Hepatic stellate cell (primary cell): ENCODE measurements at regions not wholly inside any gene's neighbourhood (a gene's known extent, or its start where the extent isn't known, plus 50 kb on each side); places are given as distances from the start of the nearest gene placed in this dataset.

Experiments used
- DNase-seq: peaks from one replicate; pipeline ENCODE4 v3.0.0; 2011; ENCODE audit warnings: low spot score

DNA sequence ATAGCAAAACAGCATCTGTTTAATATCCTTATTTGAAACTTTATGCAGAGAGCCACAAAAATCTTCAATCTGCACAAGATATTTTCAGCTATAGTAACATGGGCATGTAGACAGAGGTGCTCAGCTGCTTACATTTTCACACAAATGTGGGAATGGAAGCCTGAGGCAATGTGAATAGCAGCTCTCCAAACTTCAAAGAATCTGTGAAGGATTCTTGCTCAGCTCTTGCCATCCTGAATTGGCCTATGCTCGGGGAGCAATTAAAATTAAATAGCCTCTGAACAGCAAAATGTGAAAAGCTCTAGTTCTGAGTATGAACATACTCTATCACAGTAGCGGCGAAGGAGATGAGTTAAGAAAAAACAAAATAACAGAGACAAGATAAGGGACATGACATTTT is 1523.8 kb downstream of the PCDH7 start:
- DNase-seq: no peak

GRCh38 chr4:32249040-32249439 is 1528.9 kb downstream of the PCDH7 start:
- DNase-seq: no peak

GRCh38 chr4:32251126-32251525 is 1531.0 kb downstream of the PCDH7 start:
- DNase-seq: no peak

DNA sequence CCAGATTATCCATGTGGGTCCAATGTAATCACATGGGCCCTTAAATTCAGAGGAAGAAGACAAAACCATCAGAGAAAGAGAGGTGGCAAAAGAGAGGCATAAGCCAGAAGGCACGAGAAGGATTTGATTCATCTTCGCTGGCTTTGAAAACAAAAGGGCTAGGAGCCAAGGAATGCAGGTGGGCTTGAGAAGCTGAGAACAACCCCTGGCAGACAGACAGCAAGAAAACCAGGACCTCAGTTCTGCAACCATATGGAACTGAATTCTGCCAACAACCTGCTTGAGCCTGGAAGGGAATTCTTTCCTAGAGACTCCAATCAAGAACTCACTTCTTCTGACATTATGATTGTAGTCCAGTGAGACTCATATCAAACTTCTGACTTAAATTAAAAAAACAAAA is 1531.8 kb downstream of the PCDH7 start:
- DNase-seq: no peak

DNA sequence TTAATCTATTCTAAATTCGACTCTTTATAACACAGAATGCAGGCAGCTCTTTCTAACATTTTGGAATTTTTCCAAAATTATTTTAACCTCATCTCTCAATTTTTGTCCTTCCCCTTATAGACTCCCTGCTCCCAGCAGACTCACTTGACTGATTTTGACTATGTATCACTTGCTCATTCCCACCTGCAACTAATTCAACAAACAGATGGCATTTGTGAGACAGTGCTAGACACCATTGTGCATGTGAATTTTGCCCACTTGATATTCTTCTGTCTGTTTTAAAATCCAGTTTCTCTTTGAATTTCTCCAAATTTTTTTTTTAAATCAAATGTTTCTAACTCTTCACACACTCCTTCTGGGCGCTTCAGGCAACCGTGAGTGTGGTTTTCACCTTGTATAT is 1534.0 kb downstream of the PCDH7 start:
- DNase-seq: no peak

DNA sequence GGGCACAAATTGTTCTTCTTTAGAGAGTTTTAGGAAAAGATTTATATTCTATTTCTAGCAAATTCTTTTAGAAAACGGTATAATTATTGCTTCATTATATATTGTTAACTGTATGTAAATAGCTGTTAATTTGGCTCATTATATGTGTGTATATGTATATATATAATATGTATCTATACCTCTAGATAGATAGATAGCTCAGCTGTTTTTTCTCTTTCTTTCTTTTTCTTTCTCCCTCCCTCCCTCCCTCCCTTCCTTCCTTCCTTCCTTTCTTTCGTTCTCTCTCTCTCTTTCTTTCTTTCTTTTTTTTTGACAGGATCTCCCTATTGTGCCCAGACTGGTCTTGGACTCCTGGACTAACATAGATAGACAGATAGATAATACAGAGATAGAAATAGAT is 1538.8 kb downstream of the PCDH7 start:
- no peak for DNase-seq

GRCh38 chr4:32261196-32261595 is 1541.0 kb downstream of the PCDH7 start:
- DNase-seq: no peak

GRCh38 chr4:32268863-32269262 is 1548.7 kb downstream of the PCDH7 start:
- no peak for DNase-seq

DNA sequence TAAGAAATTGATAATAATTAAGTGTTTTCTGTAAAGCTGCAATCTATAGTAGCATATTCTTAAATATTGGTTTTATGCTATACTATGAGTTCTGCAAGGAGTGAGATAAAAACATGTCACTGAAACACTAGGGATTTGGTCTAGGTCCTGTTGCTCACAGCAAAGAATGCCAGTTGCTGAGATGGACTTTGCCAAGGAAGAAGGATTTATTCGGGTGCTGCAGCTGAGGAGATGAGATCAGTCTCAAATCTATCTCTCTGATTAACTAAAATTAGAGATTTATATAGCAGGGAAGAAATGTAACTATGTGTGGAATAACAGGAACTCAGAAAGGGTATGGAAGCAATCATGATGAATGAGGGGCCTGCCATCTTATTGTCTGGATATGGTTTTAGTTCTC is 1569.9 kb downstream of the PCDH7 start:
- no peak for DNase-seq

DNA sequence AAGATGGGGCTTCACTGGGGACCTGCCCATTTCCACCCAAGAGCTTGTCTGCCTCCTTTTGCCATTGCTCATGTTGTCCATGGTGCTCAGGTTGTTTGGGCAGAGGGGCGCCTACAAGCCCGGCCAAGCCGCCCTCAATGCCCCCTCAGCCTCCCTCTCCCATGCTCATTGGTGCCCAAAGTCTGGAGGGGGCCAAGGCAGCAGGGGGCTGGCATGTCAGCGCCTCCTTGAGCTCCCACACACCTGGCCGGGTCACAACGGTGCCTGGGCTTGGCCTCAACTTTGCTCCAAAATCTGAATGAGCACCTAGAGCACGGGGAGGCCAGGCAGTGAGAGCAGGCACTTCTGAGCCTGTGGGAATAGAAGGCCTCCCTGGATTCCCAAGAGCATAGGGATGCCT is 1598.8 kb downstream of the PCDH7 start:
- no peak for DNase-seq

DNA sequence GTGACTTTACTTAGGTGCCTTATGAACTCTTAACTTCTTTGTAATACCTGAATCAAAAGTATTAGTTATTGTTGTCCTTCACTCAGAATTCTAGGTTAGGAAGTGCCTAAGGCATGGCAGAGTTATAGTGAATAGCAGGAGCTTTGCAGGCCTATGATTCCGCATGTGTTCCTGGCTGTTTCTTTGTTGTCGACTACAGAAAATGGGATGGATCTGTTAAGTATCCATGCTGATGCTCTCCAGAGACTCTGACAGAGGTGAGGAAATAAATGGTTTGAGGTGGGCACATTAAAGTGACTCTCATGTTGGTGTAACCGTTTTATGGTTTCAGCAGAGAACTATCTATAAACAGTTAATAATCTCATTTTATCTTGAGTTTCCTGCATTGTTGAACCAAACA is 1601.3 kb downstream of the PCDH7 start:
- no peak for DNase-seq

GRCh38 chr4:32334759-32335158 is 1614.6 kb downstream of the PCDH7 start:
- DNase-seq: no peak

DNA sequence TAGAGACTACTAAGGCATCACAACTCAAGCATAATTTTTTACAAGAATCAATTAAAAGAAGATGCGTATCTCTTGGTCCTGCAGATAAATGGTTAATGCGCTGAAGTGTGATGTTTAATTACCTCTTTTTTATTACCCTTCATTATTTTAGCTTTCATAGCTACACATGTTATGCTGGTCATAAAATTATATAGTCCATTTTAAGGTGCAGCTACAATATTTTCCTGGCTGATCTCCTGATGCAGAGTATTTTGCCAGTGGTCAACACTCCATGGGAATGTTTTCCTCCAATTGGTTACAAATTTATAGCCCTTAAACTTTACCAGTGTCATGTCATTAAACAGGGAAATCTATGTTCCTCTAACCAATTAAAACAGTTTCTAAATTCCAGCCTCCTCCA is 1617.2 kb downstream of the PCDH7 start:
- DNase-seq: no peak

GRCh38 chr4:32340591-32340990 is 1620.4 kb downstream of the PCDH7 start:
- DNase-seq: no peak

DNA sequence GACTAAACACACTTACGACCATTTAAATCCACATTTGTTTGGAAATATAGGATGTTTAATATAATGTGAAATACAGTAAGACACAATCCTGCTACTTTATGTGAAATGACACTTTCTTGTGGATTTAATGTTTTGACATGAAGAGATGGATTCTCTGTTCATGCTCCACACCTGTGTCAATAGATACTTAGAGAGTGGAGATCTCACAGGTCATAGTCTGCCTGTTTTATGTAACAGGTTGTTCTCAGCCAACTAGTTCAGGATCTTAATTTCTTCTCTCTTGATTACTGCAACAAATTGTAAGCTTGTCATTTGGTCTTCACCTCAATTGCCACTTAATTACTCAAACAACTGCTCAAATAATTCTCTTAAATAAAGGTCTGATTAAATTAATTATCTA is 1621.2 kb downstream of the PCDH7 start:
- no peak for DNase-seq

DNA sequence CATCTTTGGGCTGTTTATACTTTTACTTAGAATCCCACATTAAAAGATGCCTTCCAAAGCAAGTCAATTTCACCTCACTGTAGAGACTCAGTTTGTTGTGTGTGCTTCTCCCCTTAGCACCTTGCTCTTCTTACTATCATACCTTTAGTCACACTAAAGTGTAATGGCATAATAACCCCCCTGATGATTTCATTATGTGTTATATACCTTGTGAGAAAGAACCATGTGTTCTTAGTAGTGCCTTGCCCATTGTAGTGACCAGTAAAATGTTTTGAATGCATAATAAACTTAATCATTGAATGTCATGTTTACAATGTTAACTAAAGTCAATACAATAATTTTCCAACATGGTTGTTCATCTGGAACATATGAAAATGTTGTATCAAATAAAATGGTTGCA is 1621.9 kb downstream of the PCDH7 start:
- DNase-seq: no peak

DNA sequence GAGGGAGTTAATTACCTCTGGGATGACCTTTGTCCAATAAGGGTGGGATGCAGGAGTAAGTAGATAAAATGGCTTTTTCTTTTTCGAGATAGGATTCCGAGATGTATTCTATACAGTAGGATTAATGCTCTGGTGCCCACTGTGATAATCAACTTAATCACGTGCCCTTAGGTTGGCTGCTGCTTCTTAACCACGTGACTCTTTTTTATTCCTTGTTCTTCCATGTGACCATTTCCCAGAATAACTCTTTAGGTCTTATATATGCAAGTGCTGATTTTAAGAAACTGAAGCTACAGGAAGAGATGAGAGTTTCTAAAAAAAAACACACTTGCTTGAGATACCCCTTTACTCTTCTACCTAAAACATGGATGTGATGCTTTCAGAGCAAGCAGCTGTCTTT is 1628.9 kb downstream of the PCDH7 start:
- DNase-seq: no peak

DNA sequence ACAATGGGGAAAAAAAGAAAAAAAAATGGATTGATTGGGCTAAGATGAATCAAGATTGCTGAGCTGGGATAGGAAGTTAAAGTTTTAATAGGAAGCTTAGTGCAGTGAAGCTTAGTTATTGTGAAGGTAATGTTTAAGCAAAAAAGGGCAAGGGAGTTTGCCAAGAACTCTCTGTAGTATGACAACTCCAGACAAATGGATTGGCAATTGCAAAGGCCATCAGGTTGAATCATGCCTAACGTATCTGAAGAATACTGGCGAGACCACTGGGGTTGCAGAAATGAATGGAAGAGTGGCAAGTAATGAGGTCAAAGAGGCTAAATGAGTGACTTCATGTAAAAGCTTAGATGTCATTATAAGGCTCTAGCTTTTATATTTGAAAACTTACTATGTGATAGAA is 1654.0 kb downstream of the PCDH7 start:
- no peak for DNase-seq

GRCh38 chr4:32393806-32394205 is 1673.6 kb downstream of the PCDH7 start:
- no peak for DNase-seq

GRCh38 chr4:32394255-32394654 is 1674.1 kb downstream of the PCDH7 start:
- no peak for DNase-seq

DNA sequence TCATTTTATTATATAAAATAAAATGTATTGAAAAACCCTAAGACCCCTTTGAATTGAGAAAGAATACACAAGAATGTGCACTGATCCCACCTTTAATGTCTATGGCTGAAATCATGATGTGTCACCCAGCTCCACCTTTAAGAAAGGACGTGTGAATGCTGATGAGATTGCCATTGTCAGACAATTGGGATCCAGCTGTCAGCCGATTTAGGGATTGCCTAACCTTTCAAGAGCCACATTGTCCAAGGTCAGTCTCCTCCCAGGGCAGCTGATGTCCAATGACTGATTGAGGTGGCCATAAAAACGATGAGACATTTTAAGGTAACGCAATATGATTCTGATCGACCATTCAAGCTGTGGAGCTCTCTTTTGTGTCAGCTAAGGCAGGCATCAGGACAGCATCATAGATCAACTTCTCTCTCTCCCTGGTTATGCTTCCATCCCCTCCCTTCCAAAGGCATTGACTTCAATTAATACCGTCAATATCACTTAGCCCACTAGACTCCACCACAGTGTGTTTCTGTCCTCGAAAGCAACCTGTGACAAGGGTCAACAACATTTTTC is 1676.4 kb downstream of the PCDH7 start:
- DNase-seq: no peak

- no peak for DNase-seq
These were observed 1680.7 kb downstream of the PCDH7 start for GRCh38 chr4:32400870-32401269.

- no peak for DNase-seq
These were observed 1697.0 kb downstream of the PCDH7 start for GRCh38 chr4:32417113-32417704.

DNA sequence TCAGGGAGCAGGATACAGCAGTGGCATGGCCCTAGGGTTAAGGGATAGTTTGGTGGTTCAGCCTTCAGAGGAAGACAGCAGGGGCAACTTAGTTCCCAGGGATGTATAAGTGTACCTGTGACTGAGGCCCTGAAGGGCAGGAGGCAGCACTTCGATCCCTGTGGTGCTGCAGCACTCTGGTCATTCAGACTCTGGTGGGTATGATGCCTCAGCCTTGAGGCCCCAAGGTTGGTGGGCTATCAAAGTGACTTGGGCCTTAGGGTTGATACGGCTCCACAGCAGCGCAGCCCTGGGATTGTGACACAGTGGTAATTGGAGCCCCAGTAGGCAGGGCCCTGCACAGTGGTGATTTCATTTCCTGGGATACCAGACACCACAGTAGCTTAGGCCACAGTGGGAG is 1703.1 kb downstream of the PCDH7 start:
- DNase-seq: no peak

- DNase-seq: no peak
These were observed 1705.1 kb downstream of the PCDH7 start for GRCh38 chr4:32425243-32425642.
